A549 (cell line): ENCODE measurements at regions not wholly inside any gene's neighbourhood (a gene's known extent, or its start where the extent isn't known, plus 50 kb on each side); places are given as distances from the start of the nearest gene placed in this dataset.

Experiments used
- ATAC-seq, 2 experiments: fragments of 200-7000 bp in 1 of 2; fragments of >200 bp in 1 of 2; cut with Nextera tagmentation in 1 of 2; cut with Tn5 transposase in 1 of 2; 3 replicates each; pipeline versions ENCODE4 v1.8.0 to v1.9.1; 2018 to 2020; ENCODE audit warnings: mild to moderate bottlenecking in 1 of 2, moderate library complexity in 1 of 2
- CTCF ChIA-PET: fragments of 300-600 bp; sonication (Branson Sonifier 250); formaldehyde crosslinking; extraction: SDS; loops from one replicate; lab custom pipeline; 2021; ENCODE audit warnings: antibody characterized with exemption, inconsistent platforms; lab: Yijun Ruan, JAX
- POLR2A ChIA-PET: fragments of 350-600 bp; formaldehyde crosslinking; extraction: SDS; loops from one replicate; lab custom pipeline; 2021; ENCODE audit warnings: antibody characterized with exemption, inconsistent platforms; lab: Yijun Ruan, JAX
- DNase-seq, 2 experiments: peaks; one replicate each; pipeline versions ENCODE4 v3.0.0 to v3.0.0-alpha.2; 2011 to 2016; ENCODE audit warnings: low read depth in 1 of 2, low spot score in 1 of 2
- FAIRE-seq: peaks from 2 replicates; lab custom pipeline; 2011; peaks lifted over from hg19 to GRCh38; lab: Jason Lieb, UNC
- H3K27ac ChIP-seq, 2 experiments: fragments of >200 bp; sonication (Bioruptor Twin); formaldehyde crosslinking; 3 replicates each; pipeline ENCODE4 v1.5.1; 2016 to 2017
- H3K4me1 ChIP-seq: fragments of >200 bp; sonication (Bioruptor Twin); formaldehyde crosslinking; 3 replicates; pipeline ENCODE4 v1.6.1; 2016
- H3K4me2 ChIP-seq: fragments of >200 bp; sonication (Bioruptor Twin); formaldehyde crosslinking; 3 replicates; pipeline ENCODE4 v1.6.1; 2016
- H3K4me3 ChIP-seq: fragments of >200 bp; sonication (Bioruptor Twin); formaldehyde crosslinking; 3 replicates; pipeline ENCODE4 v1.5.1; 2016
- H3K9me3 ChIP-seq: fragments of >200 bp; sonication (Bioruptor Twin); formaldehyde crosslinking; 3 replicates; pipeline ENCODE4 v1.6.1; 2016
- BCL3 ChIP-seq: fragments of >200 bp; sonication (Bioruptor Twin); formaldehyde crosslinking; IDR thresholded peaks from 3 replicates; pipeline ENCODE4 v1.6.1; 2016
- BHLHE40 ChIP-seq: IDR thresholded peaks from 2 replicates; pipeline ENCODE4 v1.6.1; 2012; ENCODE audit warnings: low read depth, low read length, inconsistent platforms
- CBX2 ChIP-seq: fragments of 200-600 bp; sonication (generic); IDR thresholded peaks from 2 replicates; pipeline ENCODE4 v1.6.1; 2016; ENCODE audit warnings: low read depth, mild to moderate bottlenecking, borderline replicate concordance
- CTCF ChIP-seq: fragments of >200 bp; sonication (Bioruptor Twin); formaldehyde crosslinking; IDR thresholded peaks from 3 replicates; pipeline ENCODE4 v1.5.1; 2016
- ESRRA ChIP-seq: fragments of 150-350 bp; IDR thresholded peaks from 2 replicates; pipeline ENCODE4 v1.6.1; 2014; ENCODE audit warnings: mild to moderate bottlenecking, low read length, borderline replicate concordance
- GATA3 ChIP-seq: IDR thresholded peaks from 2 replicates; pipeline ENCODE4 v1.6.1; 2012; ENCODE audit warnings: borderline replicate concordance
- HOXA7 ChIP-seq: fragments of 250-450 bp; sonication (Bioruptor Pico); IDR thresholded peaks from 2 replicates; pipeline ENCODE4 v1.5.0; 2020; ENCODE audit warnings: mild to moderate bottlenecking, moderate library complexity
- JUNB ChIP-seq: fragments of >200 bp; sonication (Bioruptor Twin); formaldehyde crosslinking; IDR thresholded peaks from 2 replicates; pipeline ENCODE4 v1.6.1; 2016
- KDM5A ChIP-seq: fragments of 200-600 bp; sonication (generic); IDR thresholded peaks from 2 replicates; pipeline ENCODE4 v1.6.1; 2016; ENCODE audit warnings: antibody characterized with exemption, mild to moderate bottlenecking
- MAZ ChIP-seq: fragments of 150-350 bp; IDR thresholded peaks from 2 replicates; pipeline ENCODE4 v1.6.1; 2014; ENCODE audit warnings: antibody characterized with exemption, low read depth, low read length, borderline replicate concordance
- NFE2L2 ChIP-seq: fragments of 150-350 bp; conservative IDR thresholded peaks from 2 replicates; pipeline ENCODE4 v1.6.1; 2014; ENCODE audit warnings: low read length
- NR3C1 ChIP-seq: fragments of >200 bp; sonication (Bioruptor Twin); formaldehyde crosslinking; IDR thresholded peaks from 3 replicates; pipeline ENCODE4 v1.6.1; 2017
- PHF8 ChIP-seq: fragments of 200-600 bp; sonication (generic); IDR thresholded peaks from 2 replicates; pipeline ENCODE4 v1.6.1; 2016; ENCODE audit warnings: low read depth, mild to moderate bottlenecking, antibody characterized with exemption, moderate library complexity, borderline replicate concordance
- RAD21 ChIP-seq, 2 experiments: fragments of >200 bp in 1 of 2; sonication (Bioruptor Twin) in 1 of 2; formaldehyde crosslinking in 1 of 2; IDR thresholded peaks in 1 of 2; conservative IDR thresholded peaks in 1 of 2; 2 replicates in 1 of 2; 3 replicates in 1 of 2; pipeline ENCODE4 v1.6.1; 2012 to 2018; ENCODE audit warnings: inconsistent platforms in 1 of 2
- SMC3 ChIP-seq: fragments of >200 bp; sonication (Bioruptor Twin); formaldehyde crosslinking; IDR thresholded peaks from 3 replicates; pipeline ENCODE4 v1.6.1; 2018; ENCODE audit warnings: inconsistent platforms
- SREBF2 ChIP-seq: fragments of 450-650 bp; IDR thresholded peaks from 2 replicates; pipeline ENCODE4 v1.6.1; 2014; ENCODE audit warnings: mild to moderate bottlenecking, moderate library complexity
- TP53 ChIP-seq: fragments of 250-450 bp; sonication (Bioruptor Pico); IDR thresholded peaks from 2 replicates; pipeline ENCODE4 v1.5.0; 2021; ENCODE audit warnings: mild to moderate bottlenecking, moderate library complexity
- ZC3H11A ChIP-seq: fragments of 450-650 bp; IDR thresholded peaks from 2 replicates; pipeline ENCODE4 v1.6.1; 2014; ENCODE audit warnings: antibody characterized with exemption, mild to moderate bottlenecking
- ZSCAN20 ChIP-seq: fragments of 250-450 bp; sonication (Bioruptor Pico); IDR thresholded peaks from 2 replicates; pipeline ENCODE4 v1.8.0; 2022; ENCODE audit warnings: mild to moderate bottlenecking, moderate library complexity
- WGBS: methylation state at CpG from one replicate; pipeline ENCODE4 v1.1.6; 2017; ENCODE audit errors: missing lambda C conversion rate; 5-methylcytosine and 5-hydroxymethylcytosine counted together
- TF ChIP-seq, protein P1 (sequence below): fragments of 150-350 bp; IDR thresholded peaks from 2 replicates; pipeline ENCODE4 v1.6.1; 2014; ENCODE audit warnings: low read depth, mild to moderate bottlenecking, low read length
- TF ChIP-seq, protein P2 (sequence below): IDR thresholded peaks from 2 replicates; pipeline ENCODE4 v1.6.1; 2012
- TF ChIP-seq, protein P3 (sequence below): fragments of 450-650 bp; IDR thresholded peaks from 2 replicates; pipeline ENCODE4 v1.6.1; 2014; ENCODE audit warnings: antibody characterized with exemption
- TF ChIP-seq, protein P4 (sequence below): fragments of 250-450 bp; sonication (Bioruptor Pico); IDR thresholded peaks from 2 replicates; pipeline ENCODE4 v1.5.0; 2020; ENCODE audit warnings: low read depth, mild to moderate bottlenecking, moderate library complexity
- TF ChIP-seq, protein P5 (sequence below): fragments of 200-600 bp; sonication (generic); IDR thresholded peaks from 2 replicates; pipeline ENCODE4 v1.6.1; 2016; ENCODE audit warnings: antibody characterized with exemption, mild to moderate bottlenecking, moderate library complexity

- ATAC-seq = no peak
- ChIA-PET POLR2A (no interaction called here), CTCF (interaction anchor here (0.8 kb wide), 1 partner anchor 17 kb away, joined by 3 read pairs; no protein-coding TSS in a partner anchor)
- FAIRE-seq = no peak
- TF ChIP-seq NFE2L2 = no peak
- no peak for TF ChIP-seq BCL3
- no peak for TF ChIP-seq MAZ
- no peak for TF ChIP-seq CBX2
- no peak for TF ChIP-seq ESRRA
- no peak for TF ChIP-seq SREBF2
- TF ChIP-seq, protein P1, sequence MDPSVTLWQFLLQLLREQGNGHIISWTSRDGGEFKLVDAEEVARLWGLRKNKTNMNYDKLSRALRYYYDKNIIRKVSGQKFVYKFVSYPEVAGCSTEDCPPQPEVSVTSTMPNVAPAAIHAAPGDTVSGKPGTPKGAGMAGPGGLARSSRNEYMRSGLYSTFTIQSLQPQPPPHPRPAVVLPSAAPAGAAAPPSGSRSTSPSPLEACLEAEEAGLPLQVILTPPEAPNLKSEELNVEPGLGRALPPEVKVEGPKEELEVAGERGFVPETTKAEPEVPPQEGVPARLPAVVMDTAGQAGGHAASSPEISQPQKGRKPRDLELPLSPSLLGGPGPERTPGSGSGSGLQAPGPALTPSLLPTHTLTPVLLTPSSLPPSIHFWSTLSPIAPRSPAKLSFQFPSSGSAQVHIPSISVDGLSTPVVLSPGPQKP = no peak
- TF ChIP-seq, protein P2, sequence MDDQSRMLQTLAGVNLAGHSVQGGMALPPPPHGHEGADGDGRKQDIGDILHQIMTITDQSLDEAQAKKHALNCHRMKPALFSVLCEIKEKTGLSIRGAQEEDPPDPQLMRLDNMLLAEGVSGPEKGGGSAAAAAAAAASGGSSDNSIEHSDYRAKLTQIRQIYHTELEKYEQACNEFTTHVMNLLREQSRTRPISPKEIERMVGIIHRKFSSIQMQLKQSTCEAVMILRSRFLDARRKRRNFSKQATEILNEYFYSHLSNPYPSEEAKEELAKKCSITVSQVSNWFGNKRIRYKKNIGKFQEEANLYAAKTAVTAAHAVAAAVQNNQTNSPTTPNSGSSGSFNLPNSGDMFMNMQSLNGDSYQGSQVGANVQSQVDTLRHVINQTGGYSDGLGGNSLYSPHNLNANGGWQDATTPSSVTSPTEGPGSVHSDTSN = no peak
- TF ChIP-seq RAD21 (conservative IDR thresholded peaks at IDR 0.05 in 1 of 2, IDR thresholded peaks at IDR 0.05 in 1 of 2) = no peak
- TF ChIP-seq, protein P3, sequence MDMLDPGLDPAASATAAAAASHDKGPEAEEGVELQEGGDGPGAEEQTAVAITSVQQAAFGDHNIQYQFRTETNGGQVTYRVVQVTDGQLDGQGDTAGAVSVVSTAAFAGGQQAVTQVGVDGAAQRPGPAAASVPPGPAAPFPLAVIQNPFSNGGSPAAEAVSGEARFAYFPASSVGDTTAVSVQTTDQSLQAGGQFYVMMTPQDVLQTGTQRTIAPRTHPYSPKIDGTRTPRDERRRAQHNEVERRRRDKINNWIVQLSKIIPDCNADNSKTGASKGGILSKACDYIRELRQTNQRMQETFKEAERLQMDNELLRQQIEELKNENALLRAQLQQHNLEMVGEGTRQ = no peak
- TF ChIP-seq PHF8 = no peak
- TF ChIP-seq ZSCAN20 (CRISPR knock-in tag) = no peak
- TF ChIP-seq, protein P4, sequence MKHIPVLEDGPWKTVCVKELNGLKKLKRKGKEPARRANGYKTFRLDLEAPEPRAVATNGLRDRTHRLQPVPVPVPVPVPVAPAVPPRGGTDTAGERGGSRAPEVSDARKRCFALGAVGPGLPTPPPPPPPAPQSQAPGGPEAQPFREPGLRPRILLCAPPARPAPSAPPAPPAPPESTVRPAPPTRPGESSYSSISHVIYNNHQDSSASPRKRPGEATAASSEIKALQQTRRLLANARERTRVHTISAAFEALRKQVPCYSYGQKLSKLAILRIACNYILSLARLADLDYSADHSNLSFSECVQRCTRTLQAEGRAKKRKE (CRISPR knock-in tag) = no peak
- TF ChIP-seq BHLHE40 = no peak
- TF ChIP-seq CTCF = no peak
- no peak for TF ChIP-seq JUNB
- no peak for TF ChIP-seq TP53
- no peak for TF ChIP-seq NR3C1
- WGBS = 84% methylated on average over 1 of the region's 1 CpG
- Histone ChIP-seq H3K27ac (no peak overlapping the region), H3K4me3 (no peak overlapping the region), H3K9me3 (peaks cover 2% of the 10 kb centered on the region; the same call in 1 of the 3 replicates), H3K4me2 (no peak overlapping the region), H3K4me1 (peaks cover 8% of the 10 kb centered on the region; the same call in 1 of the 3 replicates)
- no peak for DNase-seq
Observed at GRCh38 chr12:63403256-63403655, 252.3 kb upstream of the AVPR1A start.

DNA sequence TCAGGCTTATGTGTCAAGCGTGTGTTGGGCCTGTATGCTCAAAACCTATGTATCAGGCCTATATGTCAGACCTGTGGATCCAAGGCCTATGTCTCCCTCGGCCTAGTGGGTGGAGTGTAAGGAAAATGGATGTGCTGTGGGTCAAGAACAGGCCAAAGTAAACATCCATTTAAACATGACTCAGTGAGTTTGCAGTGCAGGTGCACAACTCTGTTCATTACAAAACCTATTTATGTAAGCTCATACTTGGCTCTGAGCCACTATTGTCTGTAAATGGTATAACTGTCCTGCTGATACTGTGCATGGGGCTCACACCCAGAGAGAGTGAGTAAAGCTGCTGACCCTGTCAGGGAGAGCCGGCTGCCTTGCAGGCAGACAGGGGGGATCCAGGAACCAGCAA is 249.7 kb upstream of the AVPR1A start:
- WGBS = 5% methylated on average over 3 of the region's 3 CpGs
- ChIA-PET POLR2A (no interaction called here), CTCF (interaction anchor here (1.2 kb wide), 1 partner anchor 19 kb away, joined by 4 read pairs; no protein-coding TSS in a partner anchor)
- DNase-seq (peak in 1 of 2 experiments; percentile 56), ATAC-seq (peak in 1 of 2 experiments; percentile 49; a peak in 3 of 6 replicates), FAIRE-seq (no peak)
- Histone ChIP-seq H3K9me3 (no peaks in the 10 kb centered on the region), H3K4me3 (no peak overlapping the region), H3K27ac (no peak overlapping the region), H3K4me2 (no peak overlapping the region), H3K4me1 (peaks cover 8% of the 10 kb centered on the region; the same call in 1 of the 3 replicates)
- TF ChIP-seq RAD21 (conservative IDR thresholded peaks at IDR 0.05 in 1 of 2, IDR thresholded peaks at IDR 0.05 in 1 of 2) = no peak
- no peak for TF ChIP-seq MAZ
- no peak for TF ChIP-seq SREBF2
- no peak for TF ChIP-seq HOXA7 (CRISPR knock-in tag)
- TF ChIP-seq, protein P5, sequence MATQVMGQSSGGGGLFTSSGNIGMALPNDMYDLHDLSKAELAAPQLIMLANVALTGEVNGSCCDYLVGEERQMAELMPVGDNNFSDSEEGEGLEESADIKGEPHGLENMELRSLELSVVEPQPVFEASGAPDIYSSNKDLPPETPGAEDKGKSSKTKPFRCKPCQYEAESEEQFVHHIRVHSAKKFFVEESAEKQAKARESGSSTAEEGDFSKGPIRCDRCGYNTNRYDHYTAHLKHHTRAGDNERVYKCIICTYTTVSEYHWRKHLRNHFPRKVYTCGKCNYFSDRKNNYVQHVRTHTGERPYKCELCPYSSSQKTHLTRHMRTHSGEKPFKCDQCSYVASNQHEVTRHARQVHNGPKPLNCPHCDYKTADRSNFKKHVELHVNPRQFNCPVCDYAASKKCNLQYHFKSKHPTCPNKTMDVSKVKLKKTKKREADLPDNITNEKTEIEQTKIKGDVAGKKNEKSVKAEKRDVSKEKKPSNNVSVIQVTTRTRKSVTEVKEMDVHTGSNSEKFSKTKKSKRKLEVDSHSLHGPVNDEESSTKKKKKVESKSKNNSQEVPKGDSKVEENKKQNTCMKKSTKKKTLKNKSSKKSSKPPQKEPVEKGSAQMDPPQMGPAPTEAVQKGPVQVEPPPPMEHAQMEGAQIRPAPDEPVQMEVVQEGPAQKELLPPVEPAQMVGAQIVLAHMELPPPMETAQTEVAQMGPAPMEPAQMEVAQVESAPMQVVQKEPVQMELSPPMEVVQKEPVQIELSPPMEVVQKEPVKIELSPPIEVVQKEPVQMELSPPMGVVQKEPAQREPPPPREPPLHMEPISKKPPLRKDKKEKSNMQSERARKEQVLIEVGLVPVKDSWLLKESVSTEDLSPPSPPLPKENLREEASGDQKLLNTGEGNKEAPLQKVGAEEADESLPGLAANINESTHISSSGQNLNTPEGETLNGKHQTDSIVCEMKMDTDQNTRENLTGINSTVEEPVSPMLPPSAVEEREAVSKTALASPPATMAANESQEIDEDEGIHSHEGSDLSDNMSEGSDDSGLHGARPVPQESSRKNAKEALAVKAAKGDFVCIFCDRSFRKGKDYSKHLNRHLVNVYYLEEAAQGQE = no peak
- no peak for TF ChIP-seq ZC3H11A
- no peak for TF ChIP-seq GATA3
- TF ChIP-seq, protein P3 = no peak
- TF ChIP-seq KDM5A = no peak
- TF ChIP-seq SMC3 = no peak
- no peak for TF ChIP-seq PHF8
